Adipocyte (in vitro differentiated cells): ENCODE measurements at regions not wholly inside any gene's neighbourhood (a gene's known extent, or its start where the extent isn't known, plus 50 kb on each side); places are given as distances from the start of the nearest gene placed in this dataset.

ENCODE experiments used
- DNase-seq: peaks from one replicate; pipeline ENCODE4 v3.0.0-alpha.2; 2015; ENCODE audit warnings: low read depth
- H3K27me3 ChIP-seq: replicated peaks from 2 replicates; pipeline ENCODE4 v1.7.0; 2013; ENCODE audit warnings: mild to moderate bottlenecking, low read length, moderate library complexity; ENCODE audit not compliant: control insufficient read depth, insufficient read depth
- H3K36me3 ChIP-seq: 2 replicates; pipeline ENCODE4 v1.7.0; 2013; ENCODE audit warnings: low read length, mild to moderate bottlenecking, moderate library complexity; ENCODE audit not compliant: control insufficient read depth, insufficient read depth, severe bottlenecking
- H3K4me1 ChIP-seq: 2 replicates; pipeline ENCODE4 v1.7.0; 2013; ENCODE audit warnings: mild to moderate bottlenecking, low read length, moderate library complexity; ENCODE audit not compliant: control insufficient read depth, insufficient read depth
- H3K4me3 ChIP-seq: 2 replicates; pipeline ENCODE4 v1.7.0; 2013; ENCODE audit warnings: mild to moderate bottlenecking, low read length, moderate library complexity
- H3K9ac ChIP-seq: 2 replicates; pipeline ENCODE4 v1.7.0; 2013; ENCODE audit warnings: mild to moderate bottlenecking, low read length, moderate library complexity
- H3K9me3 ChIP-seq: 2 replicates; pipeline ENCODE4 v1.7.0; 2013; ENCODE audit warnings: mild to moderate bottlenecking, low read length, moderate library complexity; ENCODE audit not compliant: control insufficient read depth

- no peak overlapping the region for H3K4me3 ChIP-seq
- H3K27me3 ChIP-seq: no peaks in the 10 kb centered on the region
- H3K9ac ChIP-seq: no peak overlapping the region
- H3K9me3 ChIP-seq: no peaks in the 10 kb centered on the region
- H3K4me1 ChIP-seq: peaks cover 9% of the 10 kb centered on the region
- H3K36me3 ChIP-seq: no peaks in the 10 kb centered on the region
- DNase-seq: no peak
Observed at GRCh38 chr3:55196495-55196894, 268.6 kb upstream of the LRTM1 start.

- Histone ChIP-seq H3K9me3 (no peaks in the 10 kb centered on the region), H3K4me1 (peaks cover 18% of the 10 kb centered on the region), H3K27me3 (no peaks in the 10 kb centered on the region), H3K4me3 (no peak overlapping the region), H3K9ac (no peak overlapping the region), H3K36me3 (no peaks in the 10 kb centered on the region)
- no peak for DNase-seq
Observed at GRCh38 chr3:55194376-55194775, 266.5 kb upstream of the LRTM1 start.

- no peaks in the 10 kb centered on the region for H3K27me3 ChIP-seq
- H3K9ac ChIP-seq: peak overlapping the region; percentile 52
- H3K9me3 ChIP-seq: no peaks in the 10 kb centered on the region
- no peak overlapping the region for H3K4me3 ChIP-seq
- DNase-seq: peak; percentile 79
- H3K36me3 ChIP-seq: no peaks in the 10 kb centered on the region
- peaks cover 21% of the 10 kb centered on the region for H3K4me1 ChIP-seq
Observed at GRCh38 chr3:55191911-55192775, 264.3 kb upstream of the LRTM1 start.

- Histone ChIP-seq H3K9ac (no peak overlapping the region), H3K9me3 (no peaks in the 10 kb centered on the region), H3K4me1 (peaks cover 21% of the 10 kb centered on the region), H3K36me3 (no peaks in the 10 kb centered on the region), H3K4me3 (no peak overlapping the region), H3K27me3 (no peaks in the 10 kb centered on the region)
- DNase-seq: peak; percentile 59
Observed at GRCh38 chr3:55190331-55190730, 262.5 kb upstream of the LRTM1 start.

- DNase-seq: peak; percentile 65
- Histone ChIP-seq H3K9me3 (no peaks in the 10 kb centered on the region), H3K4me3 (no peak overlapping the region), H3K9ac (no peak overlapping the region), H3K27me3 (no peaks in the 10 kb centered on the region), H3K36me3 (no peaks in the 10 kb centered on the region), H3K4me1 (peaks cover 21% of the 10 kb centered on the region)
Observed at GRCh38 chr3:55189359-55189801, 261.5 kb upstream of the LRTM1 start.

GRCh38 chr3:55185380-55185779, 257.5 kb upstream of the LRTM1 start:
- Histone ChIP-seq H3K36me3 (no peaks in the 10 kb centered on the region), H3K4me1 (peaks cover 7% of the 10 kb centered on the region), H3K9ac (no peak overlapping the region), H3K9me3 (no peaks in the 10 kb centered on the region), H3K27me3 (no peaks in the 10 kb centered on the region), H3K4me3 (no peak overlapping the region)
- peak; percentile 58 for DNase-seq

GRCh38 chr3:55183201-55183600, 255.3 kb upstream of the LRTM1 start:
- H3K4me1 ChIP-seq: no peaks in the 10 kb centered on the region
- H3K36me3 ChIP-seq: no peaks in the 10 kb centered on the region
- H3K9me3 ChIP-seq: no peaks in the 10 kb centered on the region
- DNase-seq: no peak
- H3K4me3 ChIP-seq: no peak overlapping the region
- no peaks in the 10 kb centered on the region for H3K27me3 ChIP-seq
- no peak overlapping the region for H3K9ac ChIP-seq

- H3K36me3 ChIP-seq: no peaks in the 10 kb centered on the region
- H3K4me1 ChIP-seq: no peaks in the 10 kb centered on the region
- H3K9me3 ChIP-seq: no peaks in the 10 kb centered on the region
- peak; percentile 87 for DNase-seq
- no peak overlapping the region for H3K4me3 ChIP-seq
- no peak overlapping the region for H3K9ac ChIP-seq
- no peaks in the 10 kb centered on the region for H3K27me3 ChIP-seq
Observed at GRCh38 chr3:55180936-55181535, 253.2 kb upstream of the LRTM1 start.

- Histone ChIP-seq H3K9ac (no peak overlapping the region), H3K36me3 (no peaks in the 10 kb centered on the region), H3K27me3 (no peaks in the 10 kb centered on the region), H3K4me1 (no peaks in the 10 kb centered on the region), H3K4me3 (no peak overlapping the region), H3K9me3 (no peaks in the 10 kb centered on the region)
- no peak for DNase-seq
Observed at GRCh38 chr3:55180161-55180560, 252.3 kb upstream of the LRTM1 start.

- Histone ChIP-seq H3K4me1 (peaks cover 6% of the 10 kb centered on the region), H3K9me3 (no peaks in the 10 kb centered on the region), H3K36me3 (no peaks in the 10 kb centered on the region), H3K9ac (no peak overlapping the region), H3K4me3 (no peak overlapping the region), H3K27me3 (no peaks in the 10 kb centered on the region)
- no peak for DNase-seq
Observed at GRCh38 chr3:55178336-55178735, 250.5 kb upstream of the LRTM1 start.

- no peaks in the 10 kb centered on the region for H3K27me3 ChIP-seq
- H3K9ac ChIP-seq: no peak overlapping the region
- H3K4me1 ChIP-seq: peaks cover 6% of the 10 kb centered on the region
- H3K4me3 ChIP-seq: no peak overlapping the region
- H3K9me3 ChIP-seq: peaks cover 2% of the 10 kb centered on the region
- no peaks in the 10 kb centered on the region for H3K36me3 ChIP-seq
- no peak for DNase-seq
Observed at GRCh38 chr3:55177749-55178148, 249.9 kb upstream of the LRTM1 start.
